ENCODE measurements at regions not wholly inside any gene's neighbourhood (a gene's known extent, or its start where the extent isn't known, plus 50 kb on each side); places are given as distances from the start of the nearest gene placed in this dataset.

DNA sequence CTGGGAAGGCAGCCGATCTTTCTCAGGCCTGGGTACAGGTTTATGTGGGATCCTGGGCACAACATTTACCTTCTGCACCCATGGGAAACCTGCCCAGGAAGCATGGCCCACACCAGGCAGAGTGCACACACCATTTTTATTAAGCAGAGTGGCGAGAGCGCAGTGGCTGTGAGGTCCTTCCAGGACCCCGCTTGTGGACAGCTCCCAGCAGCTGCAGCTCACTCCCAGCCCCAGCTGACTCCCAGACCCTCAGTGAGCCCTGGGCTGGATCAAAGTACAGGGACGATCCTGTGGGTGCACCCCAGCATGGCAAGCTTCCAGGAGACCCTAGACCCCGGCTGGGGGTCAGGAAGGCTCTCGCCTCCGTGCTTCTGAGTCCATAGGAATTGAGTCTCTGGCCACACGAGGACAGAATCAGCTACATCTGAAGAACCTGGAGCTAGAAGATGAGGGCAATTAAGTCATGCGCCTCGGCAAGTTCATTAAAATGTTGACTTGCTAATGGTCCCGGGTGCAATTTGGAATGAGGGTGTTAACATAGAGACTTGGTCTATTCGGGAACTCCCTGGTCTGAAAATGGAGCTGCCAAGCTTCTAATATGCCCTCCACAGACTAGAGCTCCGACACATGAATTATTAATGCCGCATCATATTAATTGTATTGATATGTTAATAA is 65.4 kb upstream of the SLCO4A1 start:
- H3K27ac ChIP-seq (ENCODE audit: low read depth in 1 of 3, low read length in 2 of 3), result no peak overlapping the region
- FAIRE-seq, result no peak

DNA sequence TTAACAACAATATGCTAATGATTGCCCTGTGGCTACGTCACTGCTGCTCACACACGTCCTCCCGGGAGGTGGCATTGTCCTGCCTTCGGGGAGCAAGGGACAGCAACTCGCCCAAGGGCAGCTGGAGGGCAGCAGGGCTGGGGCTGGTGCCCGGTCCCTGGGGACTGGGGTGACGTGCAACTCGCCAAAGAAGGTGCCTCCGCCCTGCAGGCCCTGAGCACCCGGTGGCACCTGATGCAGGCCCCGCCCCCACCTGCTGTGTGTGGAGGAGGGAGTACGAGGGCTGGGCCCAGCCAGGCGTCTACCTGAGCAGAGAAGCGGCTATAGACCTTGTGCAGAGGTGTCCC is 64.8 kb upstream of the SLCO4A1 start:
- no peak for FAIRE-seq
- Histone ChIP-seq H3K27ac (ENCODE audit: low read depth in 1 of 3, low read length in 2 of 3) (peak overlapping the region in 1 of 3 donors; percentile 33), H3K4me3 (ENCODE audit: low read depth in 1 of 3, low read length in 3 of 3) (no peak overlapping the region), H3K9me3 (ENCODE audit: control insufficient read depth in 2 of 2, insufficient read depth in 1 of 2, low read depth in 1 of 2, low read length in 1 of 2) (no peaks in the 10 kb centered on the region), H3K27me3 (ENCODE audit: control insufficient read depth in 3 of 3, insufficient read depth in 3 of 3, low read length in 3 of 3) (peaks cover 5 to 42% (median 11%) of the 10 kb centered on the region in 3 donors), H3K4me1 (ENCODE audit: control insufficient read depth in 3 of 3, insufficient read depth in 2 of 3, low read depth in 1 of 3, low read length in 2 of 3) (no peaks in the 10 kb centered on the region), H3K36me3 (ENCODE audit: control insufficient read depth in 3 of 3, insufficient read depth in 2 of 3, low read depth in 1 of 3, low read length in 3 of 3) (no peaks in the 10 kb centered on the region)
- peak; percentile 11 to 85 for DNase-seq
- 3 to 21% (median 10%) methylated on average over 14 of the region's 14 CpGs for WGBS, 3 donors

More for the DNA sequence above, 65.4 kb upstream of the SLCO4A1 start:
- Histone ChIP-seq H3K4me3 (ENCODE audit: low read depth in 1 of 3, low read length in 3 of 3) (no peak overlapping the region), H3K27me3 (ENCODE audit: control insufficient read depth in 3 of 3, insufficient read depth in 3 of 3, low read length in 3 of 3) (peaks cover 5 to 38% (median 8%) of the 10 kb centered on the region in 3 donors), H3K9me3 (ENCODE audit: control insufficient read depth in 2 of 2, insufficient read depth in 1 of 2, low read depth in 1 of 2, low read length in 1 of 2) (no peaks in the 10 kb centered on the region), H3K4me1 (ENCODE audit: control insufficient read depth in 3 of 3, insufficient read depth in 2 of 3, low read depth in 1 of 3, low read length in 2 of 3) (no peaks in the 10 kb centered on the region), H3K36me3 (ENCODE audit: control insufficient read depth in 3 of 3, insufficient read depth in 2 of 3, low read depth in 1 of 3, low read length in 3 of 3) (no peaks in the 10 kb centered on the region)
- WGBS, 3 donors, result 15 to 32% (median 22%) methylated on average over 15 of the region's 15 CpGs
- peak in 1 of 2 donors; percentile 62 for DNase-seq

DNA sequence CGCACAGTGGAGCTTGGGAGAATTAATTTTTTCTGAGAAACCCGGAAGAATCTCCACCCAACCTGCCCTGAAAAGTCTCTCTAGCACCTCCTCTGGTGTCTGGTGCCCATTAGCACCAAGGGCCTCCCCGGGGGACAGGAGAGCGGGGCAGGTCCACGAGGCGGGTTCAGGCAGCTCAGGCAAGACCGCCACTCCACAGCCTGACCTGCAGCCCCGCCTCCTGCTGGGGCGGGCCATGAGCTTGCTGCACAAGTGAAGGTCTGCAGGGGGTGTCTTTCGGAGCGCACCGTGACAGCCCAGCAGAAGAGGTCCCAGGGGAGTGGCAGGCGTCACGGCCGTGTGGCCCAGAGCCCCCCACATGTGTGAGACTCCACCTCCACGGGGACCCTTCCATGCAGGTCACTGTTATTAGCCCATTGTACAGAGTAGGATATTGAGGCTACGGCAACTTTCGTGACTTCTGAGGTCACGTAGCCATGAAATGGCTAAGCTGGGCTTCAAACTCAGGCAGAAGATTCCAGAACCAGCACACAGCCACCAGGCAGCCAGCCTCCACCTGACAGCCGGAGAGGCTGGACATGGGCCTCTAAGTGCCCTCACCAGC is 63.9 kb upstream of the SLCO4A1 start:
- 46 to 50% (median 48%) methylated on average over 19 to 20 of the region's 20 CpGs for WGBS, 3 donors
- FAIRE-seq (no peak), DNase-seq (no peak)
- Histone ChIP-seq H3K9me3 (ENCODE audit: control insufficient read depth in 2 of 2, insufficient read depth in 1 of 2, low read depth in 1 of 2, low read length in 1 of 2) (no peaks in the 10 kb centered on the region), H3K4me3 (ENCODE audit: low read depth in 1 of 3, low read length in 3 of 3) (no peak overlapping the region), H3K36me3 (ENCODE audit: control insufficient read depth in 3 of 3, insufficient read depth in 2 of 3, low read depth in 1 of 3, low read length in 3 of 3) (no peaks in the 10 kb centered on the region), H3K4me1 (ENCODE audit: control insufficient read depth in 3 of 3, insufficient read depth in 2 of 3, low read depth in 1 of 3, low read length in 2 of 3) (no peaks in the 10 kb centered on the region), H3K27ac (ENCODE audit: low read depth in 1 of 3, low read length in 2 of 3) (no peak overlapping the region), H3K27me3 (ENCODE audit: control insufficient read depth in 3 of 3, insufficient read depth in 3 of 3, low read length in 3 of 3) (peaks cover 5 to 46% (median 14%) of the 10 kb centered on the region in 3 donors)

DNA sequence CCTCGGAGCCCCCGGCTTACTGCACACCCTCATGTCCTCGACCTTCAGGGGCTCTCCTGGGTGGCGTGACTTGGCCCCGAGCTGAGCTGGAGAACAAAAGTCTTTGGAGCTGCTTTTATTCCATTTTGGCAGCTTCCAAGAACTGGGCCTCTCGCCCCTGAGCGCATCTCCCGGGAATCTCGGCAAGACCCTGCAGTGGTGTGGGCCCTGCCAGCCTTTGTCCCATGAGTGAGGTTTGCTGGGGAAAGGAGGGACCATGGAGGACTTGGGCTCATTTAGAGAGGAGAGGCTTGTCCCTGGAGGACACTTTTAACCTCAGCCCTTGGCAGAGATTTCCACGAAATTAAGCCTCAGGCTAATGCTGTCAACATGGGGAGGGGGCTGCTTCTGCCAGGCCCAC is 62.3 kb upstream of the SLCO4A1 start:
- 37 to 50% (median 40%) methylated on average over 9 to 10 of the region's 10 CpGs for WGBS, 3 donors
- Histone ChIP-seq H3K27me3 (ENCODE audit: control insufficient read depth in 3 of 3, insufficient read depth in 3 of 3, low read length in 3 of 3) (peaks cover 5 to 51% (median 14%) of the 10 kb centered on the region in 3 donors), H3K4me1 (ENCODE audit: control insufficient read depth in 3 of 3, insufficient read depth in 2 of 3, low read depth in 1 of 3, low read length in 2 of 3) (no peaks in the 10 kb centered on the region), H3K4me3 (ENCODE audit: low read depth in 1 of 3, low read length in 3 of 3) (no peak overlapping the region), H3K9me3 (ENCODE audit: control insufficient read depth in 2 of 2, insufficient read depth in 1 of 2, low read depth in 1 of 2, low read length in 1 of 2) (no peaks in the 10 kb centered on the region), H3K36me3 (ENCODE audit: control insufficient read depth in 3 of 3, insufficient read depth in 2 of 3, low read depth in 1 of 3, low read length in 3 of 3) (no peaks in the 10 kb centered on the region), H3K27ac (ENCODE audit: low read depth in 1 of 3, low read length in 2 of 3) (no peak overlapping the region)
- FAIRE-seq (no peak), DNase-seq (no peak)

DNA sequence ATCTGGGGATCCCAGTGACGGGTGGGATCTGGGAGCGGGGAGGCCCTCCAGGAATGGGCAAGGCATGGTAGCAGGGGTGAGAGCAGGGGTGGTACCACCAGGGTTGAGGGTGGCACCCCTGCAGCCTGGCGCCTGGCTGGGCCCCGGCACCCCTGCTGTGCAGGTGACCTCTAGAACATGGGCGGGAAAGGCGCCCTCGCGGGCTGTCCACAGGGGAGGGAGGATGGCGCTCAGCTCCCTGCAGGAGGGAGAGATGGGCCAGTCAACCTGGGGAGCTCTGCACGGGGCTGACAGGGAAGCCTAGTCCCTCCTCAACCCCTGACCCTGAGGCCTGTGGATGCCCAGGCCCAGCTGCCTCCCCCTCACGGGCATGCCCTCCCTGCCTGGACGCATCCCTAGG is 61.6 kb upstream of the SLCO4A1 start:
- H3K9me3 ChIP-seq (ENCODE audit: control insufficient read depth in 2 of 2, insufficient read depth in 1 of 2, low read depth in 1 of 2, low read length in 1 of 2), result no peaks in the 10 kb centered on the region
- peaks cover 5 to 51% (median 12%) of the 10 kb centered on the region in 3 donors for H3K27me3 ChIP-seq (ENCODE audit: control insufficient read depth in 3 of 3, insufficient read depth in 3 of 3, low read length in 3 of 3)
- no peak overlapping the region for H3K27ac ChIP-seq (ENCODE audit: low read depth in 1 of 3, low read length in 2 of 3)
- no peak overlapping the region for H3K4me3 ChIP-seq (ENCODE audit: low read depth in 1 of 3, low read length in 3 of 3)
- FAIRE-seq (no peak), DNase-seq (no peak)
- H3K4me1 ChIP-seq (ENCODE audit: control insufficient read depth in 3 of 3, insufficient read depth in 2 of 3, low read depth in 1 of 3, low read length in 2 of 3), result no peaks in the 10 kb centered on the region
- no peaks in the 10 kb centered on the region for H3K36me3 ChIP-seq (ENCODE audit: control insufficient read depth in 3 of 3, insufficient read depth in 2 of 3, low read depth in 1 of 3, low read length in 3 of 3)
- WGBS, 3 donors, result 38 to 60% (median 49%) methylated on average over 9 to 12 of the region's 12 CpGs

DNA sequence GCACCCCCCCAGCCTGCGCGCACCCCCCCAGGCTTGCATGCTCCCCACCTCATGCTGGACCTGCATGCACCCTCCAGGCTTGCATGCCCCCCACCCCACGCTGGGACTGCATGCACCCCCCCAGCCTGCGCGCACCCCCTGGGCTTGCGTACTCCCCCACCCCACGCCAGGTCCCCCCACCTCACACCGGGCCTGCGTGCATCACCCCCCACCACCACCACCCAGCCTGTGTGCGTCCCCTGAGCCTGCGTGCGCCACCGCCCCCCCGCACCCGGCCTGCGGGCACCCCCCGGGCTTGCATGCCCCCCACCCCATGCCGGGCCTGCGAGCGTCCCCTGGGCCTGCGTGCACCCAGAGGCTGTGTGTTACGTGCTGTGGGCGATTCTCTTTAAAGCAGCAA is 61.0 kb upstream of the SLCO4A1 start:
- Histone ChIP-seq H3K36me3 (ENCODE audit: control insufficient read depth in 3 of 3, insufficient read depth in 2 of 3, low read depth in 1 of 3, low read length in 3 of 3) (no peaks in the 10 kb centered on the region), H3K4me3 (ENCODE audit: low read depth in 1 of 3, low read length in 3 of 3) (no peak overlapping the region), H3K27ac (ENCODE audit: low read depth in 1 of 3, low read length in 2 of 3) (no peak overlapping the region), H3K27me3 (ENCODE audit: control insufficient read depth in 3 of 3, insufficient read depth in 3 of 3, low read length in 3 of 3) (peaks cover 5 to 51% (median 12%) of the 10 kb centered on the region in 3 donors), H3K4me1 (ENCODE audit: control insufficient read depth in 3 of 3, insufficient read depth in 2 of 3, low read depth in 1 of 3, low read length in 2 of 3) (no peaks in the 10 kb centered on the region), H3K9me3 (ENCODE audit: control insufficient read depth in 2 of 2, insufficient read depth in 1 of 2, low read depth in 1 of 2, low read length in 1 of 2) (no peaks in the 10 kb centered on the region)
- FAIRE-seq (no peak), DNase-seq (no peak)
- WGBS, 3 donors, result 70 to 80% (median 76%) methylated on average over 19 to 23 of the region's 23 CpGs

DNA sequence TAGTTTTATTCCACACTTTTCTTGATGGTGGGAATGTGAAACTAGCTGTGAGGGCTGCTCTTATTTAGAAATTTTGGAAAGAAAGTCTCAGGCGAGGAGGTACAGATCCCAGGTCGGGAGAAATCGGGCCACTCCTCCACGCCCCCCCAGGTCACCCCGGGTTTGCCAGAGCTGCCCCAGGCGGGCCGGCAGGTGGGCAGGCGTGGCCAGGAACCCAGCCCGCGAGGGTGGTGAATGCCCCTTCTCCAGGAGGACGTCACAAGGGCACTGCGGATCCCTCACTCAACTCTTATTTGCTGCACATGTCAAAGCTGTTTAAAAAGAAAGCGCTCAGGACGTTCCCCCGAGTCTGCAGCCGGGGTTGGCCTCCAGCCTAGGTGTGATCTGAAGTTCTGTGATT is 60.5 kb upstream of the SLCO4A1 start:
- FAIRE-seq (no peak), DNase-seq (no peak)
- Histone ChIP-seq H3K4me3 (ENCODE audit: low read depth in 1 of 3, low read length in 3 of 3) (no peak overlapping the region), H3K27ac (ENCODE audit: low read depth in 1 of 3, low read length in 2 of 3) (no peak overlapping the region), H3K27me3 (ENCODE audit: control insufficient read depth in 3 of 3, insufficient read depth in 3 of 3, low read length in 3 of 3) (peaks cover 5 to 50% (median 13%) of the 10 kb centered on the region in 3 donors), H3K4me1 (ENCODE audit: control insufficient read depth in 3 of 3, insufficient read depth in 2 of 3, low read depth in 1 of 3, low read length in 2 of 3) (no peaks in the 10 kb centered on the region), H3K36me3 (ENCODE audit: control insufficient read depth in 3 of 3, insufficient read depth in 2 of 3, low read depth in 1 of 3, low read length in 3 of 3) (no peaks in the 10 kb centered on the region), H3K9me3 (ENCODE audit: control insufficient read depth in 2 of 2, insufficient read depth in 1 of 2, low read depth in 1 of 2, low read length in 1 of 2) (no peaks in the 10 kb centered on the region)
- WGBS, 3 donors, result 5 to 21% (median 10%) methylated on average over 15 to 16 of the region's 16 CpGs

DNA sequence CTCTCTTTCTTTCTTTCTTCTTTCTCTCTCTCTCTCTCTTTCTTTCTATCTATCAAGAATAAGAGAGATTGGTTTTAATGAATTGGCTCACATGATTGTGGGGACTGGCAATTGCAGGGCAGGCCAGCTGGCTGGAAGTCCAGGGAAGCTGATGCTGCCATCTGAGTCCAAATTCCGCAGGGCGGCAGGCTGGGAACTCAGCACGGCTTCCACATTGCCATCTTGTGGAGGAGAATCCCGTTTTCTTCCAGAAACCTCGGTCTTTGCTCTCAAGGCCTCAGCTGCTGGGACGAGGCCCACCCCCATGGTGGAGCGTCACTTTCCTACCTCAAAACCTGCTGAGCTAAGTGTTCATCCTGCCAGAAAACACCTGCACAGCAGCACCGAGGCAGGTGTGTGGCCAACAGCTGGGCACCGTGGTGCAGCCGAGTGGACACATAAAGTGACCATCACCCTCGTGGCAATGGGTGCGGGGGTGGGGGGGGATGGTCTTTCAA is 58.8 kb upstream of the SLCO4A1 start:
- no peaks in the 10 kb centered on the region for H3K36me3 ChIP-seq (ENCODE audit: control insufficient read depth in 3 of 3, insufficient read depth in 2 of 3, low read depth in 1 of 3, low read length in 3 of 3)
- H3K4me1 ChIP-seq (ENCODE audit: control insufficient read depth in 3 of 3, insufficient read depth in 2 of 3, low read depth in 1 of 3, low read length in 2 of 3), result no peaks in the 10 kb centered on the region
- FAIRE-seq, result no peak
- H3K27ac ChIP-seq (ENCODE audit: low read depth in 1 of 3, low read length in 2 of 3), result no peak overlapping the region
- H3K9me3 ChIP-seq (ENCODE audit: control insufficient read depth in 2 of 2, insufficient read depth in 1 of 2, low read depth in 1 of 2, low read length in 1 of 2), result no peaks in the 10 kb centered on the region
- peaks cover 5 to 50% (median 15%) of the 10 kb centered on the region in 3 donors for H3K27me3 ChIP-seq (ENCODE audit: control insufficient read depth in 3 of 3, insufficient read depth in 3 of 3, low read length in 3 of 3)
- WGBS, 3 donors, result 28 to 43% (median 36%) methylated on average over 12 of the region's 12 CpGs
- no peak overlapping the region for H3K4me3 ChIP-seq (ENCODE audit: low read depth in 1 of 3, low read length in 3 of 3)
- peak; percentile 52 to 58 for DNase-seq
